HuH-7.5 (cell line): ENCODE measurements at regions not wholly inside any gene's neighbourhood (a gene's known extent, or its start where the extent isn't known, plus 50 kb on each side); places are given as distances from the start of the nearest gene placed in this dataset.
"Not testable (repeated sequence)": the region's sequence is repeated elsewhere in the genome, so short reads cannot be mapped to it uniquely, and the experiment has no call there.

Source experiments
- DNase-seq: peaks from one replicate; pipeline ENCODE4 v3.0.0; 2011; ENCODE audit warnings: low spot score

DNA sequence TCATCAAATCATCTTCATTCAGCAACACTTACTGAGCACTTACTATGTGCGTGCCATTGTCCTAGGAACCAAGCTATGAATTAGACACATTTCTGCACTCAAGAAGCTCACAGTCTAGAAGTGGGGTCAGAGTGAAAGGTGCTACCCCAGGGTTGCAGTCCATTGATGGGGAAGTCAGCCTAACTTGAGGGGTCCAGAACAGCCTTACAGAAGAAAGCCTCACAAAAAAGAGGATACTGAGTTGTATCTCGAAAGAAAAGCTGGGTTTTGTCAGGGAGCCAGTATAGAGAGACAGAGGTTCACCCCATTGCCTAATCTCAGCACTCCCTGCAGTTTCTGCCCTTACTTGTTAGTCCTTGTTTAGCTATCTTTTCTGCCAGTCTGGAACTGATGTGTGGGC is 153.1 kb upstream of the JUN start:
- DNase-seq: no peak

DNA sequence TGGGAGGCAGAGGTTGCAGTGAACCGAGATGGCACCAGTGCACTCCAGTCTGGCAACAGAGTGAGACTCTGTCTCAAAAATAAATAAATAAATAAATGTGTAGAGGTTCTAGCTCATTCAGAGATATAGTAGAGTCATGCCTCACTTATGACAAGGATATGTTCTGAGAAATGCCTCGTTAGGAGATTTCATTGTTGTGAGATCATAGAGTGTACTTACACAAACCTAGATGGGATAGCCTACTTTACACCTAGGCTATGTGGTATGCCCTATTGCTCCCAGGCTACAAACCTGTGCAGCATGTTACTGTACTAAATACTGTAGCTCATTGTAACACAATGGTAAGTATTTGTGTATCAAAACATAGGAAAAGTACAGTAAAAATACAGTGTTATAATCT is 155.3 kb upstream of the JUN start:
- no peak for DNase-seq

DNA sequence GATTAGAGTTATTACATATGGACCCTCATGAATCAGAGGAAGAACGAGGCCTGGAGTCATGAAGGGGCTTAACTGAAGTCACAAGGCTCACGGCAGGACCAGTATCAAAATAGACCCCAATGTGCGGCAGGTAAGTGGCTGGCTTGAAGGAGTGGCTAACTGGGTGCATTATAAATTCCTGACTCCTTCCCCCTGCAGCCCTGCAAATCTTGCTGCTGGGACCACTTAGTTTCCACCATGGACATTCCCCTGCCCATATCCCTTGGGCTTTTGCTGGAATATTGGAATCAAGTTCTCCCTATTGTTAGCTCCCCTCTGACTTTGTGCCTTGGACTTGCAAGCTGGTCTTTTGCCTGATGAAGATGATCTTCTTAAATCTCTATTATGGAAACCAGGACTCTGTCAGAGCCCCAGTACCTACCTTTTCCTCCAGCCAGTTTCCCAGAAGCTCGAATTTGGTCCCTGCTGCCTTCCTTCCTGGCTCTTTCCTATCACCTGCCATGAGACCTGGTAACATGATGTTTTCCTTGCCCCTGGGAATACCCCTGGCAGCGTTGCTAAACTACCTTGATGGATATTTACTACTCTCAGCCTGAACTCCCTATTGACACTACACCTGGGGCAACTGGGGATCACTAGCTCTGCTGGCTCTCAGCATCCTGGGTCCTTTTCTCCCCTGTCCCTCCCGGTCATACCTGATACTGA is 156.0 kb upstream of the JUN start:
- DNase-seq: no peak

DNA sequence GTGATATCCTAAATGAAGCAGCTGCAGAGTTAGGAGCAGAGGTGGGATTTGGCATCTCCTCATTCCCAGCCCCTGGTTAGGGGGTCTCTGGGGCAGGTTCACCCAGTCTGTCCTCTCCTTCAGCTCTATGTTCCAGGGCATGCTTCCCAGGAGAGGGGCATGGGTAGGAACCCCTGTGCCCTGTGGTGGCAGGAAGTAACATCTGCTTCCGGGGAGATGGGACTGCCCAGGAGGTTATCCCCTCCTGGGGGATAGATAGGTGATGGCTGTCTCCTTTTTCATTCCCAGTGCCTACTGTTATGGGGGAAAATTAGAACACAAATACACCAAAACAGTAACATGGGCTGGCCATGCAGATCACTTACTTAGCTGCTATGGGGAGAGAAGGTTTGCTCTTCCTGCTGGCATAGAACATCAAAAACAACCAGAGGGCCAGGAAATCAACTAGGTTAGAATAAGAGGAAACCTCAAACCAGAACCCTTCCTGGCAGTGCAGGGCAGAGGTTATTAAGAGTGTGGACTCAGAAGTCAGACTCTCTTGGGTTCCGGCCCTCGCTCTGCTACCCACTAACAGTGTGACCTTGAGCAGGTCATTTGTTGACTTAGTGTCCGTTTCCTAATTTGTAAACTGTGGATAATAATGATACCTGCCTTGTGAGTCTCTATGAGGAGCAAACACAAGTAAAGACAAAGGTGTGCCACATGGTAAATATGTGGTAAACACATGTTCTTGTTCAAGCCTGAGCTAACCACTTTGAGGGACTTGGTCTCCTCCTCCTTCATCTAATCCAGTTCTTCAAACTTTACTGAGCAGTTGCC is 157.8 kb upstream of the JUN start:
- no peak for DNase-seq

DNA sequence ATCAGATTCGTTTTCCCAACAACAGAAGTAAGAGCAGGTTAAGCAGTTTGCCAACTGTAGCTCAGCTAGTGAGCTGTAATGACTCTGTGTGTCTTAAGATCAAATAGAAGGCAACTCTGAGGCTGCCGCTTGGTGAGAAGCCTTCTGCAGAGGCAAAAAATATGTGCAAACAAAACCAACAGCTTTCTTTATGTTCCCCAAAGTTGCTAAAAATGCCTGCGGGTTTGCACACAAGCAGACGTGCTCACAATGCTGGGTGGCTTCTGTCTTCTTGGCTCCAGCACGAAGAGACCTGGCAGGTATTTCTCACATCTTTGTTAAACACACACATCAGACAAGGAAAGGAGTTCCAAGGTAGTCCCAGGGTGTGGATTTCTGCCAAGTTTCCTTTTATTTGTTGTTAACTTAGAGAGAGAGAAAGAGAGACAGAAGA is 158.9 kb upstream of the JUN start:
- DNase-seq: no peak

DNA sequence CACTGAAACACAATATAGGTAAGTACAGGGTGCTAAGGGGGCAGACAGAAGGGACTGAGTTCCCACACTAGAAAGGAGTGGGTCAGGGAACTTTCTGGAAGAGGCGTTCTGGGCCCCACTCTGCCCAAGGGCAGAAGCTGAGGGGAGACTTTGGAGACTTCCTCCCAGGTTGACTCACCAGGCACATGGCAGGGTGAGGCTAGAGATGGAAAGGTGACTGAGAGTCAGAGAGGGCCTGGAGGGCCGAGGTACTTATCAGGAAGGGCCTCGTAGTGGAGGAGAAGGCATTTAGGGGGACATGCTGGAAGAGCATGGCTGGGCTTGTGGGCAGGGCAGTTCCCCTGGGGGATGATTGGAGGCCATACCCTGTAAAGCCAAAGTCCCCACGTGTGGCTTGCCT is 159.9 kb upstream of the JUN start:
- no peak for DNase-seq

DNA sequence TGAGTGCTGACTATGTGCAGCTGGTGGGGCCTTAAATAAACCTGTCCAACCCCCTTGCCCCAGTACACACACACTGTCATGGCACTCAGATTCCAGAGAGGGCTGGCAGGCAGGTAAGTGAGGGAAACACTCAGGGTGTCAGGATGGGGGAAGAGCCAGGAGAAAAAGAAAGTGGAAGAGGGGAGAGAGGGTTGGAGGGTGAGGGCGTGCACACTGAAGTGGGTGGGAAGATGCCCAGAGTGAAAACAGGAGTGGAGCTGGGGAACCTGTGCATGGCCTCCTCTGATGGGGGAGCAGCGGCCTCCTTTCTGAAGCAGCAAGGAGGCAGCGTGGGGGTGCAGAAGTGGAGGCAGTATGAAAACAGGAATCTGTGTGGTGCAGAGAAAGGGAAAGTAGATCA is 160.6 kb upstream of the JUN start:
- no peak for DNase-seq

DNA sequence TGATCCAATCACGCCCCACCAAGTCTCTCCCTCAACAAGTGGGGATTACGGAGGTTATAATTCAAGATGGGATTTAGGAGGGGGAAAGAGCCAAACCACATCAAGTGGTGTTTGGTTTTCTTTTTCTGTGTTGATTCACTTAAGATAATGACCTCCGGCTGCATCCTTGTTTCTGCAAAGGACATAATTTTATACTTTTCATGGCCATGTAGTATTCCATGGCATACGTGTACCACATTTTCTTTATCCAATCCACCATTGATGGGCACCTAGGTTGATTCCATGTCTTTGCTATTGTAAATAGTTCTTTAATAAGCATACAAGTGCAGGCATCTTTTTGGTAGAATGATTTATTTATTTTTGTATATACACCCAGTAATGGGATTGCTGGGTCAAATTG is 162.5 kb upstream of the JUN start:
- no peak for DNase-seq

DNA sequence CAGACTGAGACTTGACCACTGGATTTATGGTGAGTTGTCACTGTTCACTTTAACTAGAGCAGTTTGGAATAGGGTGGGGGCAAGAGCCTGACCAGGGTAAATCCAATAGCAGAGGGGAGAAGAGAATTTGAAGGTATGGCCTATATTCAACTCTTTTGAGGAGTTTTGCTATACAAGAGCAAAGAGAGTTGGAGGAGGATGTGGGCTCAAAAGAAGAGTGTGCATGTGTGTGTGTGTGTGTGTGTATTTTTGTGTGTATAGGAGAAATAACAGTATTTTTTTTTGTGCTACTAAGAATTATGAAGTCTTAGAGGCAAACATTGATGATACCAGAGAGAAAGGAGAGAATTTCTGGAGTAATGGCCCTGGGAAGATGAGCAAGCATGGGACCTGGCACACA is 164.8 kb upstream of the JUN start:
- no peak for DNase-seq

DNA sequence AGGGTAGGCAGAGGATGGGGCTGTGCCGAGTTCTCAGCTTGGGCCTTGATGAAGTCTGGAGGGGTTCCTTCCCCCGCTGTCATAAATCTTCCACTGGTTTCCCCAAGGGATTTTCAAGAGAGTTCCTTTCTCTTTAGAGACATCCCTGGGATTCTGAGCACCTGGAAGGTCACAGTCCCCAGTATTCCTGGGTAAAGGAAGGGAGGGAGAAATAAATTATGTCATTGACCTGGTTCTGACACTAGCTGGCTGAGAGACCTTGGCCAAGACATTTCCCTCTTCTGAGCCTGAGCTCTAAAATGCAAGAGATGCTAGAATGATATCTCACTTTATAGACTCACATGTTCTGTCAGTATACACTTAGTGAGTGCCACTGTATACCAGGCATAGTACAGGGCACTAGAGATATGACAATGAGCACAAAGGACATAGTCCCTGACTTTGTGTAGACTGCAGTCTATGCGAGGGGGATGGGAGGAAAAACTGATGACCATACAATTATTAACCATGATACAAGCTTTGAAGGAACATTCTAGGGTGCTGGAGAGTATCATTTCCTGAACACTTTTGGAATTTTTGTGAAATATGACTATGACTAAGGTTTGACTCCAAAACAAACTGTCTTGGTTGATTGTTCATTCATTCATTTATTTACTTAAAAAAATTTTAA is 165.8 kb upstream of the JUN start:
- DNase-seq: no peak

DNA sequence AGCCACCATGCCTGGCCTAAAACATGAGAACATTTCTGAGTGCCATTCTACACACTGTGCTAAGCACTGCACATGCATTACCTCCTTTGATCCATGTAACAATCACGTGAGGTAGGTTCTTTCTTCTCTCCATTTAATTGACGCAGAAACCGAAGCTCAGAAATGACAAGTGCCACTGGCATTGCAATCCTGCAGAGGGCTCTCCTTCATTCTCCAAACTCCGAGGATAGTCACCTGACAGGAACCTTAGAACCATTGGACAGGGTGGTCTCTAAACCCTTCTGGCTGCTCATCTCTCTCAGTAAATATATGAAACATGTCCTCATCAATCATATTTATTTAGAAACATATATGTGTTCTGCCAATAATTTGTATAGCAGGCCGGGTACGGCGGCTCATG is 167.1 kb upstream of the JUN start:
- no peak for DNase-seq

DNA sequence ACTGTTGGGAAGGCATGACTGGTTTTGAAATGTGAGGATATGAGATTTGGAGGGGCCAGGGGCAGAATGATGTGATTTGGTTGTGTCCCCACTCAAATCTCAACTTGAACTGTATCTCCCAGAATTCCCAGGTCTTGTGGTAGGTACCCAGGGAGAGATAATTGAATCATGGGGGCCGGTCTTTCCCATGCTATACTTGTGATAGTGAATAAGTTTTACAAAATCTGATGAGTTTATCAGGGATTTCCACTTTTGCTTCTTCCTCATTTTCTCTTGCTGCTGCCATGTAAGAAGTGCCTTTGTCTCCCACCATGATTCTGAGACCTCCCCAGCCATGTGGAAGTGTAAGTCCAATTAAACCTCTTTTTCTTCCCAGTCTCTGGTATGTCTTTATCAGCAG is 170.1 kb upstream of the JUN start:
- not testable (repeated sequence) for DNase-seq

DNA sequence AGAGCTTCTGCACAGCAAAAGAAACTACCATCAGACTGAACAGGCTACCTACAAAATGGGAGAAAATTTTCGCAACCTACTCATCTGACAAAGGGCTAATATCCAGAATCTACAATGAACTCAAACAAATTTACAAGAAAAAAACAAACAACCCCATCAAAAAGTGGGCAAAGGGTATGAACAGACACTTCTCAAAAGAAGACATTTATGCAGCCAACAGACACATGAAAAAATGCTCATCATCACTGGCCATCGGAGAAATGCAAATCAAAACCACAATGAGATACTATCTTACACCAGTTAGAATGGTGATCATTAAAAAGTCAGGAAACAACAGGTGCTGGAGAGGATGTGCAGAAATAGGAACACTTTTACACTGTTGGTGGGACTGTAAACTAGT is 179.4 kb upstream of the JUN start:
- DNase-seq: not testable (repeated sequence)

DNA sequence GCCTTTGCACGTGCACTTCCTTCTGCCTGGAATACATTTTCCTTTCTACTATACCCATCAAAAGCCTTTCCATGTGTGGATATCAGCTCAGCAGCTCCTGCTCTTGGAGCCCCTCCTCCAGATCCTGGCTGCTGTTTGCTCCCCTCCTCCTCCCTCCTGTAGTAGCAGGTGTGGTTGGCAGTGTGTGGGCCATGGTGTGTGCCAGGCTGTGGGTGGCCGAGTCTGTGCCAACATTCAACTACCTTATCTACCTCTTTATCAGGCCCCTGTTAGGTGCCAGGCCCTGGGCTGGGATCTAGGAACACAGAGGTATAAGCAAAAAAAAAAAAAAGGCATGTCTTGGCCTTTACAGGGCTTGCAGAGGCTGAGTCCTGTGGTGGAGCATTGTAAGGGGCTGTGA is 180.6 kb upstream of the JUN start:
- no peak for DNase-seq

DNA sequence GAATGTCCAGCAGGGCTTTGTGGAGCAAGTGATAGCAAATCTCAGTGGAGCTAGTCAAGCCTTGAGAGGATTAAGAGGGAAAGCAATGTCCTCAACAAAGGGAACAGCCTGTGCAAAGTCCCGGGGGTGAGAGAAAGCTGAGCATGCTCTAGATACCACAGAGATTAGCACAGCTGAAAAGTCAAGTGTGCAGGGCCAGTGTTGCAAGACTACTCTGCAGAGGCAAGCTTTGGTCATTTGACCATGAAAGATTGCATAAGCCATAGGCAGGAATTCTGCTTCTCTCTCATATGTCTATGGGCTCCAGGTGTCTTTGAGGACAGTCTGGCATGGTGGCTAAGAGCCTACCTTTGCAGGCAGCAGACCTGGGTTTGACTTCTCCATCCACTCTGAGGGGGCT is 181.0 kb upstream of the JUN start:
- no peak for DNase-seq

DNA sequence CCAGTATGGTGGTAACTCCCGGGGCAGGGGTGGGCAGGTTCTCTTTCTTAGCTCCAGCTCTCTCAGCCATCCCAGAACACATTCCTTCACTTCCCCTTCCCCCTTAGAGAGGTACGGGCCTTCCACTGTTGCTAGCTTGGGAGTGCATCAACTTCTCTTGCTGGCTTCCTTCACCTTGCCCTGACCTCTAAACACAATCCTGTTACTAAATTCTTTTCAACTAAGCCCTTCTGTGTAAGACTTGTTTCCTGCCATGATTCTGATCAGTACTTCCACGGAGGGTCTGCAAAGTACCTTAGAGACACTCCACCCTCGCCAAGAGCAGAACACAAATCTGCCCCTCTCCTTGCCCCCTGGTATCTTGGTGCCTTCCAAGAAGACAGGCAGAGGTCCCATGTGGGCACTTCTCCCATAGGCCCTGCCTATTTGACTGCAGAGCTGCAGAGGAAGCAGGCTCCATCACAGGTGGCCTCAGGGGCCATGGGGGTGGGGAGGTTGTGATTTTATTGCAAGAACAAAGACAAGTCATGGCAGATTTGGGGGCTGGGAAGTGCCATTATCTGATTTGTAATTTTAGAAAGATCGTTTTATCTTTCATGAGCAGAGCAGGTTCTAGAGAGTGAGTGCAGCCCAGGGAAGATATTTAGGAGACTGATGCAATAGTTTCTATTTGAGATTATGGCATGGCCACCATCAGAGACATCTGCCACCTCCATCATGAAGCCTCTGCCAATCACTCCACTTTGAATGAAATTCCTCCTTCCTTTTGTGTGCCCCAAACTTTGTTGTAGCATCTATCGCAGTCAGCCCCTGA is 182.5 kb upstream of the JUN start:
- no peak for DNase-seq

DNA sequence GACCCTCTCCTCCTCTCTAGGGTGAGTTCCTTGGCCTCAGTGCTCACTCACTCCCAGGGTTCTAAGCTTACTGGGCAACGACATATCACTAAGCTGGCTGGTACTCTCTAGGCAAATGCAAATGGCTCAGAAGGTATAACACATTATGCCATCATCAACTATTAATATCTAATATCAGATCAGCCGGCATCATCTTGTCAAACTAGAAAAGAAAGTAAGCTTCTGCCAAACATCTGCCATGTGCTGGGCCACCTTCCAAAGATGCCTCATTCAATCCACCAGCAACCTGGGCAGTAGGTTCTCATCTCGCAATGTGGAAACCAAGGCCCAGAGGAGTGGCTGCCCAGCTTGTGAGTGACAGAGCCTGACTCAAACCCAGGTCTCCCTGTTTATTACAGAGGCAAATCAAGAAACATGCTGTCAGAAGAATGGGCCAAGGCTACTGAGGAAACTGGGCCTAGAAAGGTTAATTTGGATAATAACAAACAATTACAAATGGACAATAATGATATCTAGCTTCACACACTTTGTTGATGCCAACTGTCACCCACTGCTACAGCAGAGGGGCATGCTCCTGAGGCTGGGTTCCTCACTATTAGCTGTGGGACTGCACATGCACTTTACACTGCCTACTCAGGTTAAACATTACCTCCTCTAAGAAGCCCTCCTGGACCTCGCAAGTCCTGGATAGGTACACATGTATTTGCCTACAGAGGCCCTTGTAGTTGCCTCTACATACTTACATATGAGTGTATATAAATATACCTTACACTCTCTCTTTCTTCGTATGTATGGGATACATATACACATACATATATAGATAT is 183.3 kb upstream of the JUN start:
- no peak for DNase-seq

DNA sequence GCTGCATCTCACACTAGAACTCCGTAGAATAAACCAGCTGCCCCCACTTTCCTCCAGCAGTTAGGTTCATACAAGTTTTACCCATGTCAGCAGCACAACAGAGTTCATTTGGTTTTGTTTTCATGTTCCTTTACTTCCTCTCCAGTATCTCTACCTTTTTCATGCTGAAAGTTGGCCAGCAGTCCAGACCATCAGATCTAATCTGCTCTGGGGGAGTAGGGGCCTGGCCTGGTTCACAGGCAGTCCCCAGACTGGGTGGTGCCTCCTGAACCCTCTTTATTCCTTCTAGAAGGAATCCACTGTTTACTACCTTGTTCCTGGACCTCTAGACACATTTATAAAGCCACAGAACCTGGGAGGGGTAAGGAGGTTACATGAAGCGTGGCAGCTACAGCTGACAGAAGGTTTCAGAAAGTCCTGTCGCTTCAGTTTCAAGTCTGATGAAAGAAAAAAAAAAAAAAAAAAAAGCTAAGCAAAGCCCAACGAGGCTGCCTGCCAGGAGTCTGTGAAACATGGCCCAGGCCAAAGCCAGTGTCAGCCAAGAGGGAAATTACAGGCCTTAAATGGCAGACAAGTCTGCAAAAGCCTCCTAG is 184.6 kb upstream of the JUN start:
- DNase-seq: no peak

DNA sequence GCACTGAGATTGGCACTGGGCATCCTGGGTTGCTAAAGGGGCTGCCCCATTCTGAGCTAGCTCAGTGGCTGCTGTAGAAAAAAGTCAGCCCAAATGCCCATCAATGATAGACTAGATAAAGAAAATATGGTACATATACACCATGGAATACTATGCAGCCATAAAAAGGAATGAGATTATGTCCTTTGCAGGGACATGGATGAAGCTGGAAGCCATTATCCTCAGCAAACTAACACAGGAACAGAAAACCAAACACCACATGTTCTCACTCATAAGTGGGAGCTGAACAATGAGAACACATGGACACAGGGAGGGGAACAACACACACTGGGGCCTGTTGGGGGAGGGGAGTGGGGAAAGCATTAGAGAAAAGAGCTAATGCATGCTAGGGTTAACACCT is 185.3 kb upstream of the JUN start:
- DNase-seq: not testable (repeated sequence)

DNA sequence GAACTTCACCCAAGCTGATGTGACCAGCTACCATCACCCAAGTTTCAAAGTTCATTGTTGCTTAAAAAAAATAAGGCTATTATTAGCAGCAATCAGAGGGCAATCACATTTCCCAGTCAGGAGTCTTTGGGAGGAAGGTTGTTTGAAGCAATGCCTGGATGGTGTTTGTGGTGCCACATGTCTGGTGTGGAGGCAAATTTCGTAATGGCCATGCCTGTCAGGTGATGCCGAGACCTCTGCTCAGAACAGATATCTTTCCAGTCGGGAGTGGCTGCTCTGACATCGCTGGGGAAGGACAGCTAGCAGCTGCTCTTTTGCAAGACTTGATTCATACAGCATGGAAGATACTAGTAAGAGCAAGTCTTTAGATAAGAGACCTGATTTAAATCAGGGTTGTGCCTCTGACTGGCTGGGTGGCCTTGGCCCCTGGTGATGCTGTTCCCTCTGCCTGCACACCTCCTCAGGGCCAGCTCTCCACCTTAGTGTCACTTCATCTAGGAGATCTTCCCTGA is 187.8 kb upstream of the JUN start:
- no peak for DNase-seq

DNA sequence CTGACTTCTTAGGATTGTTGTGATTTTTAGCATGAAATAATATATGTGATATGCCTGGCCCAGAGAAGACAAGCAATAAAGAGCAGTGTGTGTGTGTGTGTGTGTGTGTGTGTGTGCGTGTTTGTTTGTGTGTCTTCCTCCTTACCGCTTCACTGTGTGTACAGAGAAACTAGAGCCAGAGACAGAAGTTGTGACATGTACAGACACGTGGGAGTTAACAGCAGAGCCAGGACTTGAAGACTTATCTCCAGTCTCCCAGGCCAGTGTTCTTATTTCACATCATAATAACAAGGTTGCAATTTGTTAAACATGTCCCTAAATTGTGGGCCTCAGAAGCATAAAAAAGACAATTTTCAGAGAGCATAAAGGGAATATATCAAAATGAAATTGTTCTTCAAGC is 192.0 kb upstream of the JUN start:
- DNase-seq: no peak
